PC-3 (cell line): ENCODE measurements at regions not wholly inside any gene's neighbourhood (a gene's known extent, or its start where the extent isn't known, plus 50 kb on each side); places are given as distances from the start of the nearest gene placed in this dataset.

Experiments
- ATAC-seq: fragments of 200-7000 bp; cut with Tn5 transposase; 2 replicates; pipeline ENCODE4 v1.9.1; 2020; ENCODE audit warnings: mild to moderate bottlenecking, moderate library complexity
- BruUV-seq: library from RNA; stranded (reverse); fragments of 400-500 nt; replicated peaks from 2 replicates; lab custom pipeline; 2021; lab: Mats Ljungman, UMichigan
- CTCF ChIA-PET: fragments of 300-600 bp; sonication (Branson Sonifier 250); formaldehyde crosslinking; loops from one replicate; lab custom pipeline; 2022; ENCODE audit warnings: antibody characterized with exemption; lab: Charles Lee
- POLR2A ChIA-PET: fragments of 300-600 bp; sonication (Branson Sonifier 250); formaldehyde crosslinking; loops from one replicate; lab custom pipeline; 2022; ENCODE audit warnings: antibody characterized with exemption; ENCODE audit not compliant: unreplicated experiment; lab: Charles Lee
- DNase-seq: peaks from one replicate; pipeline ENCODE4 v3.0.0-alpha.2; 2015
- H2AFZ ChIP-seq: fragments of 300-600 bp; sonication (generic); 2 replicates; pipeline ENCODE4 v1.6.0; 2016; ENCODE audit warnings: antibody characterized with exemption, low read length
- H3F3A ChIP-seq: fragments of 300-600 bp; sonication (generic); one replicate; pipeline ENCODE4 v1.6.0; 2017; ENCODE audit warnings: antibody characterized with exemption, low read length, control low read depth, mild to moderate bottlenecking; ENCODE audit not compliant: unreplicated experiment
- H3K27ac ChIP-seq: fragments of 300-600 bp; sonication (generic); 2 replicates; pipeline ENCODE4 v1.5.1; 2016; ENCODE audit warnings: mild to moderate bottlenecking, low read length
- H3K27me3 ChIP-seq: fragments of 300-600 bp; sonication (generic); 2 replicates; pipeline ENCODE4 v1.6.1; 2016; ENCODE audit warnings: low read length, mixed read lengths
- H3K36me3 ChIP-seq: fragments of 300-600 bp; sonication (generic); 2 replicates; pipeline ENCODE4 v1.6.1; 2016; ENCODE audit warnings: low read depth, mixed run types, low read length, mixed read lengths
- H3K4me1 ChIP-seq: fragments of 300-600 bp; sonication (generic); 2 replicates; pipeline ENCODE4 v1.5.1; 2016; ENCODE audit warnings: low read length; ENCODE audit not compliant: insufficient read depth
- H3K4me2 ChIP-seq: fragments of 300-600 bp; sonication (generic); 2 replicates; pipeline ENCODE4 v1.6.0; 2016; ENCODE audit warnings: low read length
- H3K4me3 ChIP-seq: fragments of 300-600 bp; sonication (generic); 2 replicates; pipeline ENCODE4 v1.5.1; 2016; ENCODE audit warnings: mild to moderate bottlenecking, low read length, mixed read lengths
- H3K79me2 ChIP-seq: fragments of 300-600 bp; sonication (generic); 2 replicates; pipeline ENCODE4 v1.6.1; 2017; ENCODE audit warnings: low read length, mixed read lengths
- H3K9ac ChIP-seq: fragments of 300-600 bp; sonication (generic); 2 replicates; pipeline ENCODE4 v1.6.0; 2016; ENCODE audit warnings: mild to moderate bottlenecking, low read length
- H3K9me2 ChIP-seq: fragments of 300-600 bp; sonication (generic); replicated peaks from 2 replicates; pipeline ENCODE4 v1.6.1; 2016; ENCODE audit warnings: mixed run types, low read length, mixed read lengths
- H3K9me3 ChIP-seq: fragments of 300-600 bp; sonication (generic); 2 replicates; pipeline ENCODE4 v1.6.1; 2016; ENCODE audit warnings: low read length, mixed read lengths
- H4K20me1 ChIP-seq: fragments of 300-600 bp; sonication (generic); 2 replicates; pipeline ENCODE4 v1.6.1; 2016; ENCODE audit warnings: low read length, mixed read lengths
- EZH2 ChIP-seq: fragments of 300-600 bp; sonication (generic); IDR thresholded peaks from one replicate; pipeline ENCODE4 v1.6.1; 2017; ENCODE audit warnings: antibody characterized with exemption, mild to moderate bottlenecking, low read length; ENCODE audit not compliant: unreplicated experiment
- EZH2phosphoT487 ChIP-seq: fragments of 300-600 bp; sonication (generic); IDR thresholded peaks from 2 replicates; pipeline ENCODE4 v1.6.1; 2018; ENCODE audit warnings: mild to moderate bottlenecking, antibody characterized with exemption, low read length, borderline replicate concordance
- intact Hi-C: fragments of 100-400 bp; cut with micrococcal nuclease; formaldehyde crosslinking; loops from 2 replicates; pipeline ENCODE4 v1.9.0; 2023
- TF ChIP-seq, protein P1 (sequence below): fragments of 300-600 bp; sonication (generic); conservative IDR thresholded peaks from 2 replicates; pipeline ENCODE4 v1.5.1; 2017; ENCODE audit warnings: antibody characterized with exemption, low read depth, mild to moderate bottlenecking, low read length

DNA sequence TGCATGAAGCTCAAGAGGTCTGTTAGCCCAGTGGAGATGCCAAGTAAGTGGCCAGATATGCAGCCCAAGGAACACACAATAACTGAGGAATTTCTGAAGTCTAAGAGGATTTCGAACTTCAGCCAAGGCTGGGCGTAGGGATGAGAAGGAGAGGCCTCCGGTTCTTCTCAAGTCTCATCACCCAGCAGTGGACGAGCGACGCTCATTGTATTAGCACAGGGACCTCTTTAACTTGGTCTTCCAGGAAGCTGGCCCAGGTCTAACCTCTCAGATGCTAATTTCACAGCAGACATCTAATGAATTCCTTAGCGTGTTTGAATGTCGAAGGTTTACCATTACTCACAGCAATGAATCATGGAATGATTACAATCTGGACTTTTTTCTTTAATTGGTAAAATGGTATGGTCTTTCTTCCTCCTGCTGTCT lies 85.0 kb downstream of the HES1 start:
- POLR2A ChIA-PET, result no interaction called here
- H3F3A ChIP-seq, result no peaks in the 10 kb centered on the region
- peak; percentile 47 for DNase-seq

DNA sequence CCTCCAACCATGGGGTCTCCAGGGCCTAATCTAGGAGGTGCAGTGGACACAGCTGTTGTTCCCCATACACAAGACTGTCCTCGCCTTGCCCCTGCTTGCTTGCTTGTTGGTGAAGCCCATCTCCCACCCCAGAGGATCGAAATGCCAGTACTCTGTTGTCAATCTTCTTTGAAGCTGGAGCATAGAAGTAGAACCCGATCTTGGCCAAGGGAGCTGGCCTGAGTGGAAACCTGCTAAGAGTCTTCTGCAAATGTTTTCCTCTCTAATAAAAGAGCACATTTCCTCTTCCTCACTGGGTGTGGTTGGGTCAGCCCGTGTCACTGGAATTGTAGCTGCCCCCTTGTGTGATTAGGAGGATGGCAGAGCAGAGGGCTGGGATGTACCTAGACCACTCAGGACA lies 85.4 kb downstream of the HES1 start:
- H3K4me2 ChIP-seq, result no peak overlapping the region
- no peak overlapping the region for H3K9ac ChIP-seq
- ATAC-seq, result peak; percentile 10; the same call in 1 of the 2 replicates
- H2AFZ ChIP-seq, result peak overlapping the region; percentile 28; the same call in 1 of the 2 replicates
- H3K36me3 ChIP-seq, result no peaks in the 10 kb centered on the region
- POLR2A ChIA-PET, result no interaction called here
- DNase-seq, result no peak
- H3K27ac ChIP-seq, result no peak overlapping the region
- H3K27me3 ChIP-seq, result no peaks in the 10 kb centered on the region
- no peaks in the 10 kb centered on the region for H3K9me3 ChIP-seq
- no peaks in the 10 kb centered on the region for H3F3A ChIP-seq
- BruUV-seq, result no TSS peak
- peaks cover 11% of the 10 kb centered on the region; the same call in 1 of the 2 replicates for H3K4me1 ChIP-seq
- intact Hi-C loops, result no loop called here
- H3K4me3 ChIP-seq, result no peak overlapping the region
- no peaks in the 10 kb centered on the region for H3K79me2 ChIP-seq
- H4K20me1 ChIP-seq, result no peaks in the 10 kb centered on the region
- H3K9me2 ChIP-seq, result no peaks in the 10 kb centered on the region
- CTCF ChIA-PET, result no interaction called here
- TF ChIP-seq EZH2 (no peak), EZH2phosphoT487 (no peak)
- TF ChIP-seq, protein P1, sequence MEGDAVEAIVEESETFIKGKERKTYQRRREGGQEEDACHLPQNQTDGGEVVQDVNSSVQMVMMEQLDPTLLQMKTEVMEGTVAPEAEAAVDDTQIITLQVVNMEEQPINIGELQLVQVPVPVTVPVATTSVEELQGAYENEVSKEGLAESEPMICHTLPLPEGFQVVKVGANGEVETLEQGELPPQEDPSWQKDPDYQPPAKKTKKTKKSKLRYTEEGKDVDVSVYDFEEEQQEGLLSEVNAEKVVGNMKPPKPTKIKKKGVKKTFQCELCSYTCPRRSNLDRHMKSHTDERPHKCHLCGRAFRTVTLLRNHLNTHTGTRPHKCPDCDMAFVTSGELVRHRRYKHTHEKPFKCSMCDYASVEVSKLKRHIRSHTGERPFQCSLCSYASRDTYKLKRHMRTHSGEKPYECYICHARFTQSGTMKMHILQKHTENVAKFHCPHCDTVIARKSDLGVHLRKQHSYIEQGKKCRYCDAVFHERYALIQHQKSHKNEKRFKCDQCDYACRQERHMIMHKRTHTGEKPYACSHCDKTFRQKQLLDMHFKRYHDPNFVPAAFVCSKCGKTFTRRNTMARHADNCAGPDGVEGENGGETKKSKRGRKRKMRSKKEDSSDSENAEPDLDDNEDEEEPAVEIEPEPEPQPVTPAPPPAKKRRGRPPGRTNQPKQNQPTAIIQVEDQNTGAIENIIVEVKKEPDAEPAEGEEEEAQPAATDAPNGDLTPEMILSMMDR, result no peak

More for the DNA sequence above, 85.0 kb downstream of the HES1 start:
- H2AFZ ChIP-seq, result peak overlapping the region; percentile 28; the same call in 1 of the 2 replicates
- H3K27me3 ChIP-seq, result no peaks in the 10 kb centered on the region
- CTCF ChIA-PET, result no interaction called here
- intact Hi-C loops, result no loop called here
- H3K27ac ChIP-seq, result no peak overlapping the region
- H3K9ac ChIP-seq, result no peak overlapping the region
- no peaks in the 10 kb centered on the region for H3K9me3 ChIP-seq
- no peaks in the 10 kb centered on the region for H3K79me2 ChIP-seq
- BruUV-seq, result no TSS peak
- no peak for TF ChIP-seq EZH2
- TF ChIP-seq EZH2phosphoT487, result no peak
- TF ChIP-seq, protein P1, result no peak
- no peaks in the 10 kb centered on the region for H3K9me2 ChIP-seq
- ATAC-seq, result peak; percentile 64
- no peaks in the 10 kb centered on the region for H4K20me1 ChIP-seq
- no peak overlapping the region for H3K4me2 ChIP-seq
- H3K4me1 ChIP-seq, result peaks cover 11% of the 10 kb centered on the region; the same call in 1 of the 2 replicates
- H3K4me3 ChIP-seq, result no peak overlapping the region
- H3K36me3 ChIP-seq, result no peaks in the 10 kb centered on the region

DNA sequence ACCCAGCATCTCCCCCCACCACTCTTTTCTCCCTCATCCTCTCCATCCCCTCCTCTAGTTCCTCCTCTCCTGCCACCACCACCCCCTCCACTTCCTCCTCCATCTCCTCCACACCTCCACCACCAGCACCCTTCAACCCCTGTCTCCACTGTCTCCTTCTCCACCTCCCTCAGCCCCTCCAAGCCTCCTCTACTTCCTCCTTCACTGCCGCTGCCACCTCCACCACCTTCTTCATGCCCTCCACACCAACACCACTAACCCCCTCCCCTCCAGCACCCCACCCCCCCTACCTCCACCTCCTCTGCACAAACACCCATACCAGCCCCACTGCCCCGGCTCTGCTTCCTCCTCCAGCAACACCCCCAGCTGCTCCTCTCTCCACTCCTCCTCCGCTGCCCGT lies 88.0 kb downstream of the HES1 start:
- TF ChIP-seq EZH2 (no peak), EZH2phosphoT487 (no peak)
- TF ChIP-seq, protein P1, result no peak
- Histone ChIP-seq H2AFZ (no peak overlapping the region), H3K4me1 (peaks cover 11% of the 10 kb centered on the region; the same call in 1 of the 2 replicates), H3K9ac (no peak overlapping the region), H3K4me3 (no peak overlapping the region), H3K9me2 (no peaks in the 10 kb centered on the region), H3F3A (no peaks in the 10 kb centered on the region), H3K79me2 (no peaks in the 10 kb centered on the region), H3K4me2 (no peak overlapping the region), H3K27me3 (no peaks in the 10 kb centered on the region), H3K9me3 (no peaks in the 10 kb centered on the region), H4K20me1 (no peaks in the 10 kb centered on the region), H3K27ac (no peak overlapping the region), H3K36me3 (no peaks in the 10 kb centered on the region)
- DNase-seq (no peak), ATAC-seq (no peak)
- ChIA-PET CTCF (no interaction called here), POLR2A (interaction anchor here (0.5 kb wide), 1 partner anchor 253 kb away, joined by 4 read pairs; no protein-coding TSS in a partner anchor)
- intact Hi-C loops, result no loop called here
- BruUV-seq, result no TSS peak
